ENCODE measurements at regions not wholly inside any gene's neighbourhood (a gene's known extent, or its start where the extent isn't known, plus 50 kb on each side); places are given as distances from the start of the nearest gene placed in this dataset.
"Not testable (repeated sequence)": the region's sequence is repeated elsewhere in the genome, so short reads cannot be mapped to it uniquely, and the experiment has no call there.

DNA sequence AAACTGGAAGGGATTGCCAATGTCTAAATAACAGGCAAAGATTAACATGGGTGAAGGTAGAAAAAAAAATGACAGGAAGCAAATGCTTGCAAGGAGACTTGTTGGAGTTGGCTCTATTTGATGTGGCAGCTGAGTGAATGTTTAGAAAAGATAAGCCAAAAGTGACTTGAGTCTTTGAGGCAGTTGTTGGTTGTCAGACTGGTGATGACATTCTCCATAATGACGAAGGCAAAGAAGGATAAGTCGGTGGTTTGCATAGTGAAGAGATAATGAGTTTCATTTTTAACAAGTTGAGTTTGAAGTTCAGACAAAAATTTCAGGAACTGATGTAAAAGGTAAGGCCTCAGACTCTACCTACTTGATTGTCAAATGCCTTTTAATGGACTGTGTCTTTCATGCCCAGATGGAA is 704.1 kb upstream of the SGO1 start:
- no peak for DNase-seq

GRCh38 chr3:20878691-20879090 is 692.7 kb upstream of the SGO1 start:
- DNase-seq: no peak

DNA sequence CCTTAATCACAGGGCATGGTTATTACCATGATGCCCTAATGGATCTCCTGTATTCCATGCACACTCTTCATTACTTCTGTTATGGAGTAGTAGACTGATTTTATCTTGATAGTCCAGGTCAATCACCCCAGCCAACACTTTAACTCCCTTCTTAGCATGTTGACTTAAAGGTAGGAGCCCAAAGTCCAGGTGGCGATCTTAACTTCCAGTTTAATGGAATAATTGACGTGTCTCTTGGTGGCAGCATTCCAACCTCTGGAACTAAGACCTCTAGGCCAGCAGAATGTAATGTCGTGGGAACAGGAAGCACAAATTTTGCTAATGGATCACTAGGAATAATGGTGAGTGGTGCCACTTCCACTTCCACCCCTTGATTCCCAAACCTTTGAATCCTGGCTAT is 687.2 kb upstream of the SGO1 start:
- DNase-seq: no peak

DNA sequence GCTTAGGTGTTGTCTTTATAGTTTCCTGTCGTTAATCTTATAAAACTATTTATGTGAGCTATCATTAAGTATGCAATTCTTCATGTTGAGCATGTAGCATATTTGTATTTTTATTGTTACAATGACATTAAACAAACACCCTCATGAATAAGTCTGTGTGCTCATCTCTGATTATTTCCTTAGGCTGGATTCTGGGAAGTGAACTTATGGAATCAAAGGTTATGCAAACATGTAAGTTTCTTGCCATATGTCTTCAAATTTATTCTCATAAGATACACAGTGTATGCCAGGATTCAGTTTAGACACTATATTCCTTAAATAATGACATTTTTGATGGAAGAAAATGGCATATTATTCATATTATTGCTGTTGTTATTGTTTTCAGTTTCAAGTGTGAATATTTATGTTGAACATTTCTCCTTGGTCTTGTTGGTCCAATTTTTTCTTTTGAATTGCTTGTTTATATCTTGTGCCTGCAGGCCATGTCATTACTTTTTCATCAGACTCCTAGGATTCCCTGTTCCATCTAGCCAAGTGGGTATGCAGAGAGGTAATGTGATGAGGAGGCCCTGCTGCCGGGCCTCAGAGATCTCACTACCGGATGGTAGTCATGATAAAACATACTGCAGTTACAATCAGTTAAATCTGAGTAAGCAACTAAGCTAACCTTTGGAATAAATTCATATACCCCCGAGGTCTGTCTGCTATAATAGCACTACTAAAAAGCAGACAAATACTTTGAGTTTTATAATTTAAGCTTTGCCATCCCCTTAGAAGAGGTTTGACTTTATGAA is 684.3 kb upstream of the SGO1 start:
- no peak for DNase-seq

- no peak for DNase-seq
These were observed 679.8 kb upstream of the SGO1 start for GRCh38 chr3:20865803-20866202.

- no peak for DNase-seq
These were observed 675.4 kb upstream of the SGO1 start for GRCh38 chr3:20861454-20861853.

DNA sequence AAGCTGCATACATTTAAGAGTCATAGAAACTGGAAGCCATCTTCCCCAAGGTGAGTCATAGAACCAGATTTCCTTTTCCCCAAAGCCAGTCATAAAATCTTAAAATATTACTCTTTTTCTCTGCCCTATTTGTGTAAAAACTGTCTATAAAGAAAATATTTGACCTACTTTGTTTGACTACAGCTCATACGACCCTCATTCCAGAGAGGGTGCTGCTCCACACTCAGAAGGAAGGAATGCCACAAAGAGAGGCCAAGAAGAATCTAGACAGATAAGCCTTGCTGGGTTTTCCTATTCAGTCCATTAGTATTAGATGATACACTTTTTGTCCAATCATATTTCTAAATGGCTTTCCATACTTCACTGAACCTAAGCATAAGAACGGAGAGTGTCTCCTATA is 671.6 kb upstream of the SGO1 start:
- DNase-seq: no peak

GRCh38 chr3:20853890-20854289 is 667.9 kb upstream of the SGO1 start:
- DNase-seq: no peak

DNA sequence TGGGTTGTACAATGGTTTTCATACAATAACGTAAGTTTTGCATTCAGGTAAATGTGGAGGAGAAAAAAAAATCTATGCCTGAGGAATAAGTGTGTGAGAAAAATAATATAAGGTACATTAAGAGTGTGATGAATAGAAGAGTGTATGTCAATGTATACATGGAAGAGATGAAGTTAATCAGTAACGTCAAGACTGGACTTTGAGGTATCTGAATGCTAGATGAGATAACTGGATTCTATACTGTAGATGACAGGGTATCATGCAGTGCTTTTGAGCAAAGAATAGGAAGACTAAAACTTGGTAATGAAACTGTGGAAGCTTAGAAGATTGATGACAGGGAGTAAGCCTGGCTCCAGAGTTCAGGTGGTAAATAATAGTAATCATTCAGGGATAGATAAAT is 666.7 kb upstream of the SGO1 start:
- no peak for DNase-seq

DNA sequence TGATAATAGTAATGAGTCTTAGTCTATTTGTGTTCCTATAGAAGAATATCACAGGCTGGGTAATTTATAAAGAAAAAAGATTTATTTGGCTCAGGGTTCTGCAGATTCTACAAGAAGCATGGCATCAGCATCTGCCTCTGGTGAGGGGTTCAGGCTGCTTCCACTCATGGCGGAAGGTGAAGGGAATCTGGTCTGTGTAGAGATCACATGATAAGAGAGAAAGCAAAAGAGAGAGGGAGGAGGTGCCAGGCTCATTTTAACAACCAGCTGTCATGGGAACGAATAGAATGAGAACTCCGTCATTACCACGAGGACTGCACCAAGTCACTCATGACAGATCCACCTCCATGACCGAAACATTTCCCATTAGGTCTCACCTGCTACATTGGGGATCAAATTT is 664.0 kb upstream of the SGO1 start:
- no peak for DNase-seq

GRCh38 chr3:20846832-20847231 is 660.8 kb upstream of the SGO1 start:
- DNase-seq: no peak

DNA sequence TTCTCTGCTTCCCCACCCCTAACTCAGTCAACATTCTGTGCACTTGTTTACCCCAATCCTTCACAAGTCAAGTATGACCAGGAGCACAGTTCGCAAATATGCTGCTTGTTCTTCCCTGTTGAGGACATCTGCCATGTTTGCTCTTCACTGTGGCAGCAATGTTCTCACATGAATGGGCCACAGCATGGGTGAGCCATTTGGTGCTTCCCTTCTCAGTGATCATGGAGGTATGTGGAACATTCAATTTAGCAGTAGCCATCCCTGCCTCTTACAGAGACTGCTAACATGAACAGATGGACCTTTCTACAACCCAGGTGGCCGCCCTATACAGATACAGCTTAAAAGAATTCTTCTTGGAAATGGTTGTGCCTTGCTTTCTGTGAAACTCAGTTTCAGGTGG is 660.1 kb upstream of the SGO1 start:
- no peak for DNase-seq

DNA sequence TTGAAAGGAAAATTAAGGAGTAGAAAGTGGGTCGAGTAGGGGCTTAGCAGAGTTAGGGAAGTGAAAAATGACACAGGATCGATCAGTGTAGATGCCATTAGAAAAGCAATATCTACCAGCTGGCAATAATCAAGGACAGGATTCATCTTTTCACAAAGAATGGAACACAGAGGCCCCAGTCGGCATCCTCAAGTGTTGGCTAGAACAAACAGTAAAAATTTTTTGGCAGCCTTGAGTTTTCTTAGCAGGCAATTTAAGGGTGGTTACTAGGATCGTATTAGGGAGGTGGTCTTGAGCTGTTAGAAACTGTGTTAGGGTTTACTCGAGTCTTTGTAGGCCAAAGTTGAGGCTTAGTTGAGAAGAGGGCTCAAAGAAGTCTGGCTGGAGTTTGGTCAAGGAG is 658.8 kb upstream of the SGO1 start:
- DNase-seq: no peak

- DNase-seq: no peak
These were observed 656.8 kb upstream of the SGO1 start for GRCh38 chr3:20842594-20843436.

- no peak for DNase-seq
These were observed 656.0 kb upstream of the SGO1 start for GRCh38 chr3:20842002-20842401.

- DNase-seq: no peak
These were observed 651.8 kb upstream of the SGO1 start for GRCh38 chr3:20837676-20838302.

GRCh38 chr3:20836801-20837200 is 650.8 kb upstream of the SGO1 start:
- no peak for DNase-seq

DNA sequence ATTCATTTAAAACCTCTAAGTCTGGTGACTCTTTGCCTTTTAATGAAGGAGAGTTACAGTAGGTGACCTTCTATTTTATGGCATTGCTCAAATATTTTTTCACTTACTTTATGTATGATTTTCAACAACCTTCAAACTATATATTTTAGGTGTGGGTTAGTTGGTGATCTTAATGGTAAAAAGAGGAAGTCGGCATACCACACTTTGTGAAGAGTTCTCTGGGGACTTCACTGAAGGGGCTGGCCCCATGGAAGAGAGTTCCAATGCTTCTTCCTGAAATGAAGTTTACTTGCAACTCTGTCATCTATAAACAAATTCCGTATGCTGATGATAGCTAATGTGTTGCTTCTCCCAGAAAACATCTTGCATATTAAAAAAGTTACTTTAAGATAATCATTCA is 647.0 kb upstream of the SGO1 start:
- no peak for DNase-seq

- no peak for DNase-seq
These were observed 636.2 kb upstream of the SGO1 start for GRCh38 chr3:20822251-20822650.

- DNase-seq: not testable (repeated sequence)
These were observed 634.9 kb upstream of the SGO1 start for GRCh38 chr3:20820872-20821271.

- DNase-seq: no peak
These were observed 625.6 kb upstream of the SGO1 start for GRCh38 chr3:20811631-20812030.

DNA sequence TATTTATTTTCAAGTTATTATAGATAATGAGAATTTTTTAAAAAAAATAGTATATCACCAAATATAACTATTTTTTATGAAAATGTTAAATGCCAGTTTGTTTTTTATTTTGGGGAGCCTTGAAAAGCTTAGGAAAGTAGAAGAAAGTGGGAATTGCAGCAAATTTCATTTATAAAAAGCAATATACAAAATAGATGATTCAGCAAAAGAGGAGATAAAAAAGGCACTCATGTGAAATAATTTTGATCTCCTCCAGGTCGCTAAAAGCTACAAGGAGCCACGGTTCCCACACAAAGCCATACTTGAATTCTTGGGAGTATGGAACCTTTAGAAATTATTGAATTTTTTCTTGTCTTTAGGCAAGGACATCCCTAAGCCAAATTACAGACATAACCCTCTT is 625.0 kb upstream of the SGO1 start:
- no peak for DNase-seq

- no peak for DNase-seq
These were observed 624.5 kb upstream of the SGO1 start for GRCh38 chr3:20810555-20810954.

- DNase-seq: no peak
These were observed 623.4 kb upstream of the SGO1 start for GRCh38 chr3:20809356-20809755.

Measured in CD4-positive, alpha-beta T cell treated with Interleukin-21 for 1 hour (primary cell).